HG02798 (cell line): ENCODE measurements at regions not wholly inside any gene's neighbourhood (a gene's known extent, or its start where the extent isn't known, plus 50 kb on each side); places are given as distances from the start of the nearest gene placed in this dataset.
"Not testable (repeated sequence)": the region's sequence is repeated elsewhere in the genome, so short reads cannot be mapped to it uniquely, and the experiment has no call there.

Experiments used
- ATAC-seq: cut with Tn5 transposase; IDR thresholded peaks from one replicate; pipeline ENCODE4 v1.9.1; 2021; ENCODE audit warnings: mild to moderate bottlenecking; ENCODE audit not compliant: unreplicated experiment, poor library complexity

GRCh38 chr5:157976429-157976828 is 117.5 kb upstream of the CLINT1 start:
- no peak for ATAC-seq

GRCh38 chr5:157972579-157972978 is 113.6 kb upstream of the CLINT1 start:
- ATAC-seq = no peak

GRCh38 chr5:157971571-157972216 is 112.7 kb upstream of the CLINT1 start:
- ATAC-seq = no peak

- not testable (repeated sequence) for ATAC-seq
Measured at GRCh38 chr5:157968570-157968969, 109.6 kb upstream of the CLINT1 start.

- no peak for ATAC-seq
Measured at GRCh38 chr5:157965989-157966388, 107.0 kb upstream of the CLINT1 start.

- ATAC-seq = no peak
Measured at GRCh38 chr5:157965040-157965678, 106.2 kb upstream of the CLINT1 start.

GRCh38 chr5:157963761-157964160 is 104.8 kb upstream of the CLINT1 start:
- ATAC-seq = no peak

GRCh38 chr5:157963244-157963643 is 104.3 kb upstream of the CLINT1 start:
- ATAC-seq = no peak

- not testable (repeated sequence) for ATAC-seq
Measured at GRCh38 chr5:157962686-157963085, 103.7 kb upstream of the CLINT1 start.

- ATAC-seq = no peak
Measured at GRCh38 chr5:157961896-157962590, 103.1 kb upstream of the CLINT1 start.

GRCh38 chr5:157961176-157961575 is 102.2 kb upstream of the CLINT1 start:
- no peak for ATAC-seq

- no peak for ATAC-seq
Measured at GRCh38 chr5:157959370-157959769, 100.4 kb upstream of the CLINT1 start.

GRCh38 chr5:157956271-157956885 is 97.4 kb upstream of the CLINT1 start:
- ATAC-seq = no peak

- ATAC-seq = no peak
Measured at GRCh38 chr5:157955541-157956172, 96.7 kb upstream of the CLINT1 start.

- ATAC-seq = no peak
Measured at GRCh38 chr5:157952374-157952685, 93.4 kb upstream of the CLINT1 start.

GRCh38 chr5:157951673-157952373 is 92.9 kb upstream of the CLINT1 start:
- no peak for ATAC-seq

- no peak for ATAC-seq
Measured at GRCh38 chr5:157949520-157949919, 90.6 kb upstream of the CLINT1 start.

GRCh38 chr5:157948738-157949410 is 89.9 kb upstream of the CLINT1 start:
- ATAC-seq = peak; percentile 86

GRCh38 chr5:157947156-157947555 is 88.2 kb upstream of the CLINT1 start:
- no peak for ATAC-seq

- ATAC-seq = not testable (repeated sequence)
Measured at GRCh38 chr5:157945822-157946221, 86.9 kb upstream of the CLINT1 start.
